Hepatocyte (in vitro differentiated cells): ENCODE measurements at regions not wholly inside any gene's neighbourhood (a gene's known extent, or its start where the extent isn't known, plus 50 kb on each side); places are given as distances from the start of the nearest gene placed in this dataset.

Source experiments
- CTCF ChIP-seq: fragments of 200-600 bp; sonication (generic); IDR thresholded peaks from 2 replicates; pipeline ENCODE4 v1.5.1; 2016; ENCODE audit warnings: antibody characterized with exemption, mild to moderate bottlenecking; ENCODE audit not compliant: poor library complexity
- EZH2phosphoT487 ChIP-seq: fragments of 200-600 bp; sonication (generic); IDR thresholded peaks from one replicate; pipeline ENCODE4 v1.6.1; 2018; ENCODE audit warnings: antibody characterized with exemption, mild to moderate bottlenecking, low read depth, moderate library complexity; ENCODE audit not compliant: unreplicated experiment, severe bottlenecking

- TF ChIP-seq CTCF (no peak), EZH2phosphoT487 (no peak)
Measured at GRCh38 chr19:27675771-27676170, 1537.2 kb downstream of the UQCRFS1 start.
